ENCODE measurements at regions not wholly inside any gene's neighbourhood (a gene's known extent, or its start where the extent isn't known, plus 50 kb on each side); places are given as distances from the start of the nearest gene placed in this dataset.
A peak's percentile ranks its signal among the peaks of the same experiment; 100 is the strongest.

GRCh38 chr6:140039364-140039763 lies 664.9 kb upstream of the CITED2 start:
- H3K27ac ChIP-seq = no peak overlapping the region
- no peak for DNase-seq
- H3K27me3 ChIP-seq = no peaks in the 10 kb centered on the region
- H3K36me3 ChIP-seq = no peaks in the 10 kb centered on the region
- no peak overlapping the region for H3K4me3 ChIP-seq
- H3K9me3 ChIP-seq (replicated peaks) = peaks cover 8% of the 10 kb centered on the region; the same call in 1 of the 2 replicates
- H3K4me1 ChIP-seq = peaks cover 6% of the 10 kb centered on the region; the same call in 1 of the 2 replicates

GRCh38 chr6:140036196-140036595 lies 661.7 kb upstream of the CITED2 start:
- Histone ChIP-seq H3K27me3 (no peaks in the 10 kb centered on the region), H3K4me3 (no peak overlapping the region), H3K4me1 (no peaks in the 10 kb centered on the region), H3K36me3 (no peaks in the 10 kb centered on the region), H3K27ac (no peak overlapping the region), H3K9me3 (replicated peaks) (peaks cover 8% of the 10 kb centered on the region)
- DNase-seq = no peak

- Histone ChIP-seq H3K4me3 (no peak overlapping the region), H3K9me3 (replicated peaks) (peaks cover 8% of the 10 kb centered on the region), H3K4me1 (no peaks in the 10 kb centered on the region), H3K36me3 (no peaks in the 10 kb centered on the region), H3K27ac (no peak overlapping the region), H3K27me3 (no peaks in the 10 kb centered on the region)
- no peak for DNase-seq
These were observed 657.7 kb upstream of the CITED2 start for GRCh38 chr6:140032189-140032588.

GRCh38 chr6:140029551-140029950 lies 655.1 kb upstream of the CITED2 start:
- H3K4me1 ChIP-seq = no peaks in the 10 kb centered on the region
- H3K9me3 ChIP-seq (replicated peaks) = no peaks in the 10 kb centered on the region; the same call in none of the 2 replicates
- H3K27ac ChIP-seq = no peak overlapping the region
- no peaks in the 10 kb centered on the region; the same call in 1 of the 2 replicates for H3K36me3 ChIP-seq
- DNase-seq = no peak
- no peaks in the 10 kb centered on the region for H3K27me3 ChIP-seq
- H3K4me3 ChIP-seq = no peak overlapping the region

- H3K9me3 ChIP-seq (replicated peaks) = no peaks in the 10 kb centered on the region; the same call in 1 of the 2 replicates
- no peak overlapping the region for H3K4me3 ChIP-seq
- H3K27me3 ChIP-seq = no peaks in the 10 kb centered on the region
- no peaks in the 10 kb centered on the region; the same call in 1 of the 2 replicates for H3K36me3 ChIP-seq
- H3K27ac ChIP-seq = no peak overlapping the region
- no peak for DNase-seq
- no peaks in the 10 kb centered on the region for H3K4me1 ChIP-seq
These were observed 652.8 kb upstream of the CITED2 start for GRCh38 chr6:140027219-140027618.

- Histone ChIP-seq H3K9me3 (replicated peaks) (no peaks in the 10 kb centered on the region; the same call in 1 of the 2 replicates), H3K4me3 (no peak overlapping the region), H3K27me3 (no peaks in the 10 kb centered on the region), H3K27ac (no peak overlapping the region), H3K4me1 (no peaks in the 10 kb centered on the region), H3K36me3 (no peaks in the 10 kb centered on the region; the same call in 1 of the 2 replicates)
- no peak for DNase-seq
These were observed 652.1 kb upstream of the CITED2 start for GRCh38 chr6:140026546-140026945.

GRCh38 chr6:140025171-140025570 lies 650.7 kb upstream of the CITED2 start:
- H3K9me3 ChIP-seq (replicated peaks) = peaks cover 2% of the 10 kb centered on the region
- no peaks in the 10 kb centered on the region; the same call in 1 of the 2 replicates for H3K36me3 ChIP-seq
- no peak for DNase-seq
- H3K27me3 ChIP-seq = no peaks in the 10 kb centered on the region
- H3K27ac ChIP-seq = no peak overlapping the region
- no peaks in the 10 kb centered on the region for H3K4me1 ChIP-seq
- H3K4me3 ChIP-seq = no peak overlapping the region

- H3K27ac ChIP-seq = no peak overlapping the region
- H3K9me3 ChIP-seq (replicated peaks) = peaks cover 2% of the 10 kb centered on the region
- no peaks in the 10 kb centered on the region for H3K27me3 ChIP-seq
- no peaks in the 10 kb centered on the region for H3K36me3 ChIP-seq
- no peak overlapping the region for H3K4me3 ChIP-seq
- H3K4me1 ChIP-seq = no peaks in the 10 kb centered on the region
- DNase-seq = no peak
These were observed 645.9 kb upstream of the CITED2 start for GRCh38 chr6:140020207-140020791.

- Histone ChIP-seq H3K4me1 (no peaks in the 10 kb centered on the region), H3K27ac (no peak overlapping the region), H3K9me3 (replicated peaks) (peaks cover 2% of the 10 kb centered on the region), H3K36me3 (no peaks in the 10 kb centered on the region), H3K27me3 (no peaks in the 10 kb centered on the region), H3K4me3 (no peak overlapping the region)
- DNase-seq = no peak
These were observed 644.1 kb upstream of the CITED2 start for GRCh38 chr6:140018588-140018987.

GRCh38 chr6:140017470-140017869 lies 643.0 kb upstream of the CITED2 start:
- H3K27me3 ChIP-seq = no peaks in the 10 kb centered on the region
- no peak for DNase-seq
- no peak overlapping the region for H3K27ac ChIP-seq
- H3K4me1 ChIP-seq = no peaks in the 10 kb centered on the region
- no peaks in the 10 kb centered on the region for H3K36me3 ChIP-seq
- no peak overlapping the region for H3K4me3 ChIP-seq
- H3K9me3 ChIP-seq (replicated peaks) = peaks cover 2% of the 10 kb centered on the region

GRCh38 chr6:140012150-140012549 lies 637.7 kb upstream of the CITED2 start:
- no peaks in the 10 kb centered on the region for H3K27me3 ChIP-seq
- no peak overlapping the region for H3K4me3 ChIP-seq
- no peaks in the 10 kb centered on the region for H3K36me3 ChIP-seq
- DNase-seq = no peak
- no peaks in the 10 kb centered on the region; the same call in 1 of the 2 replicates for H3K9me3 ChIP-seq (replicated peaks)
- no peaks in the 10 kb centered on the region for H3K4me1 ChIP-seq
- H3K27ac ChIP-seq = no peak overlapping the region

GRCh38 chr6:140011537-140011936 lies 637.1 kb upstream of the CITED2 start:
- Histone ChIP-seq H3K4me1 (no peaks in the 10 kb centered on the region), H3K27me3 (no peaks in the 10 kb centered on the region), H3K27ac (no peak overlapping the region), H3K36me3 (no peaks in the 10 kb centered on the region), H3K9me3 (replicated peaks) (no peaks in the 10 kb centered on the region), H3K4me3 (no peak overlapping the region)
- no peak for DNase-seq

GRCh38 chr6:140009286-140009685 lies 634.8 kb upstream of the CITED2 start:
- H3K27ac ChIP-seq = no peak overlapping the region
- no peak overlapping the region for H3K4me3 ChIP-seq
- no peaks in the 10 kb centered on the region for H3K27me3 ChIP-seq
- no peaks in the 10 kb centered on the region for H3K36me3 ChIP-seq
- DNase-seq = no peak
- no peaks in the 10 kb centered on the region for H3K9me3 ChIP-seq (replicated peaks)
- H3K4me1 ChIP-seq = no peaks in the 10 kb centered on the region

- Histone ChIP-seq H3K4me1 (no peaks in the 10 kb centered on the region; the same call in 1 of the 2 replicates), H3K4me3 (no peak overlapping the region), H3K9me3 (replicated peaks) (no peaks in the 10 kb centered on the region), H3K27me3 (no peaks in the 10 kb centered on the region), H3K36me3 (no peaks in the 10 kb centered on the region), H3K27ac (no peak overlapping the region)
- no peak for DNase-seq
These were observed 633.1 kb upstream of the CITED2 start for GRCh38 chr6:140007525-140007924.

GRCh38 chr6:140003217-140003616 lies 628.8 kb upstream of the CITED2 start:
- H3K4me3 ChIP-seq = no peak overlapping the region
- H3K9me3 ChIP-seq (replicated peaks) = no peaks in the 10 kb centered on the region
- H3K27me3 ChIP-seq = no peaks in the 10 kb centered on the region
- no peak overlapping the region for H3K27ac ChIP-seq
- H3K36me3 ChIP-seq = no peaks in the 10 kb centered on the region
- DNase-seq = peak in 1 of 2 experiments; percentile 24
- peaks cover 6% of the 10 kb centered on the region; the same call in 1 of the 2 replicates for H3K4me1 ChIP-seq

GRCh38 chr6:140002396-140003022 lies 628.1 kb upstream of the CITED2 start:
- Histone ChIP-seq H3K27me3 (no peaks in the 10 kb centered on the region), H3K9me3 (replicated peaks) (no peaks in the 10 kb centered on the region), H3K36me3 (no peaks in the 10 kb centered on the region), H3K27ac (no peak overlapping the region), H3K4me3 (no peak overlapping the region), H3K4me1 (peaks cover 6% of the 10 kb centered on the region; the same call in 1 of the 2 replicates)
- DNase-seq = no peak

Measured in SJCRH30 (cell line).